ENCODE measurements at regions not wholly inside any gene's neighbourhood (a gene's known extent, or its start where the extent isn't known, plus 50 kb on each side); places are given as distances from the start of the nearest gene placed in this dataset.
A peak's percentile ranks its signal among the peaks of the same experiment; 100 is the strongest.

DNA sequence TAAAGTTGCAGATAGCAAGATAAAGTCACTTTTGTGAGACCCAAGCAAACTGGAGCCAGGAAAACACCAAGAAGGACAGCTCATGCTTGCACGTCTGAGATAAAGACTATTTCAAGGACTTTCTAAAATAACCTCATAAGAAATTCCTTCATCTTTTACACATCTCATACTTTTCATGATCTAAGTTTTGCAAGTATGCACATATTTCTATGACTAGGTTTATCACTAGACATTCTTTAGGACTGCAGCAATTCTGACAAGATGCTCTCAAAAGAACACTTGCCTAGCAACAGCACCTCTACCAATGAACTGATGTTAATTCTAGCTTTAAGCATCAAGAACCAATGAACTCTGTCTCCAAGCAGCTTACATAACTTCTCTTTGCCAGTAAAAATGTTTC lies 457.6 kb downstream of the SEMA3D start:
- Histone ChIP-seq H3K27ac (no peak overlapping the region), H3K4me1 (ENCODE audit: insufficient read depth) (no peaks in the 10 kb centered on the region), H3K9me3 (peaks cover 0 to 4% of the 10 kb centered on the region in 2 donors), H3K36me3 (no peaks in the 10 kb centered on the region), H3K27me3 (no peaks in the 10 kb centered on the region), H3K4me3 (no peak overlapping the region)
- 0 to 8% (median 6%) methylated on average over 1 of the region's 1 CpG for WGBS, 3 donors
- DNase-seq, result no peak
- intact Hi-C loops (cut with DNase I), result no loop called here
- TF ChIP-seq EP300 (IDR thresholded peaks at IDR 0.05), result no peak
- no peak for TF ChIP-seq POLR2A (IDR thresholded peaks at IDR 0.05)
- TF ChIP-seq, protein P1, sequence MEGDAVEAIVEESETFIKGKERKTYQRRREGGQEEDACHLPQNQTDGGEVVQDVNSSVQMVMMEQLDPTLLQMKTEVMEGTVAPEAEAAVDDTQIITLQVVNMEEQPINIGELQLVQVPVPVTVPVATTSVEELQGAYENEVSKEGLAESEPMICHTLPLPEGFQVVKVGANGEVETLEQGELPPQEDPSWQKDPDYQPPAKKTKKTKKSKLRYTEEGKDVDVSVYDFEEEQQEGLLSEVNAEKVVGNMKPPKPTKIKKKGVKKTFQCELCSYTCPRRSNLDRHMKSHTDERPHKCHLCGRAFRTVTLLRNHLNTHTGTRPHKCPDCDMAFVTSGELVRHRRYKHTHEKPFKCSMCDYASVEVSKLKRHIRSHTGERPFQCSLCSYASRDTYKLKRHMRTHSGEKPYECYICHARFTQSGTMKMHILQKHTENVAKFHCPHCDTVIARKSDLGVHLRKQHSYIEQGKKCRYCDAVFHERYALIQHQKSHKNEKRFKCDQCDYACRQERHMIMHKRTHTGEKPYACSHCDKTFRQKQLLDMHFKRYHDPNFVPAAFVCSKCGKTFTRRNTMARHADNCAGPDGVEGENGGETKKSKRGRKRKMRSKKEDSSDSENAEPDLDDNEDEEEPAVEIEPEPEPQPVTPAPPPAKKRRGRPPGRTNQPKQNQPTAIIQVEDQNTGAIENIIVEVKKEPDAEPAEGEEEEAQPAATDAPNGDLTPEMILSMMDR (IDR thresholded peaks at IDR 0.05), result no peak

DNA sequence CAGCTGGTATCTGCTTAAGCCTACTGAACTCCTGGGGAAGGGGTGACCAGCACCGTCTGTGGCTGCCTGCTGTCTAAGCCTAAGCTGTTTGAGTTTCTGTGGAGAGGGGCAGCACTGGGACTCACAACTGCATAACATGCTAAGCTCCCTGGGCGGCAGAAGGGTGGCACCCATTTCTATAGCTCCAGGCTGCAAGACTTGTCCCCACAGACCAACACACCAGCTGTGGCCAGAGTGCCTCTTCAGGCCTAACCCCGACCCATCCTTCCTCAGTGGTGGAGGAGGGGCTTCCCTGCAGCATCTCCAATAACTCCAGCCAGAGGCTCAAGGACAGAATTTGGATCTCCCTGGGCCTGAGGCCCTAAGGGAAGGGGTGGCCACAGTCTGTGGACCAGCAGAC lies 464.1 kb downstream of the SEMA3D start:
- H3K36me3 ChIP-seq, result no peaks in the 10 kb centered on the region
- H3K27me3 ChIP-seq, result no peaks in the 10 kb centered on the region
- intact Hi-C loops (cut with DNase I), result no loop called here
- no peaks in the 10 kb centered on the region for H3K9me3 ChIP-seq
- no peak overlapping the region for H3K4me3 ChIP-seq
- DNase-seq, result peak in 1 of 5 donors; percentile 6
- H3K27ac ChIP-seq, result no peak overlapping the region
- TF ChIP-seq POLR2A (IDR thresholded peaks at IDR 0.05) (no peak), EP300 (IDR thresholded peaks at IDR 0.05) (no peak)
- no peaks in the 10 kb centered on the region for H3K4me1 ChIP-seq (ENCODE audit: insufficient read depth)
- 84 to 94% (median 88%) methylated on average over 3 of the region's 3 CpGs for whole genome bisulfite sequencing, 3 donors

DNA sequence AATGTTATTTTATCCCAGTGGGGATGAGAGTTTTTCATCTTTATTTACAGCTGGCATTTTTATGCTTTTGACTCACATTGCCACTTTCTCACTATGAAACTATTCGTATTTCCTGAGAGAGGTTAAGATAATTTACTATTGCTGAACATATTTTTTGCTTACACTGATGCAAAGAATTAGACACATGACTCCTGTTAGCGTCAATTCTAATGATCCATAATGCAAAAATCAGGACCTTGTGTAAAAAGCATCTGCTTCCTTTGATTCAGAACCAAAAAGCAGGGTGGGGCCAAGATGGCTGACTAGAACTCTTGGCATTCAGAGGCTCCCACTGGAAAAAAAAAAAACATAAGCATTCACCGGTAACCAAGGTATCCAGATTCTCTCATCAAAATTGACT lies 464.8 kb downstream of the SEMA3D start:
- TF ChIP-seq POLR2A (IDR thresholded peaks at IDR 0.05) (no peak), EP300 (IDR thresholded peaks at IDR 0.05) (no peak)
- TF ChIP-seq, protein P1 (IDR thresholded peaks at IDR 0.05), result no peak
- no peak overlapping the region for H3K27ac ChIP-seq
- WGBS, 3 donors, result 65 to 76% (median 69%) methylated on average over 3 of the region's 3 CpGs

DNA sequence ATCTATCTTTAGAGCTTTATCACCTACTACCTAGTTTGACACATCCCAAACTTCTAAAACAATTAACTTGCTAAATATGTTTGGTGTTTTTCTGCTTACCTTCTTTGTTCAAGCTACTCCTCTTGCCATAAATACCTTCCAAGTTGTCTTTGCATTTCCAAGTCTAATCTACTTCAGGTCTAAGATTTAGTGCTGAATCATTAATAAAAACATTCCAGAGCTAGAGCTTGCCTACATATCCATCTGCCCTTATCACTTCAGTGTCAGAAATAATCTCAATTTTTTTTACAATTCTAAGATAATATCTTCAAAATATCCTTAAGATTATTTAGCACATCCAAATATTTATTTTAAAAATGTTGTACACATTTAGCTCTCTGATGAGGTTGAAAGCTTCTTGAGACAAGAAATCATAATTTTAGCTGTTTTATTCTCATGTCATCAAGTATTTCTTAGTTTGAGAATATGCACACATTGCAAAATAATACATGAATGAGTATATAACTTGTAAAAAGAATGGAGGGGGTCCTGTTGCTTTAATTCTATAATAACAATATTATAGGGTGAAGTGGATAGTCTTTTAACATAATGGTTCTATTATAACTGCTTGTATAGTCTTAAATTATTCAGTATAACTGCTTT lies 466.3 kb downstream of the SEMA3D start:
- Histone ChIP-seq H3K27me3 (no peaks in the 10 kb centered on the region), H3K4me3 (no peak overlapping the region), H3K9me3 (no peaks in the 10 kb centered on the region), H3K36me3 (no peaks in the 10 kb centered on the region), H3K4me1 (ENCODE audit: insufficient read depth) (no peaks in the 10 kb centered on the region), H3K27ac (no peak overlapping the region)
- intact Hi-C loops (cut with DNase I), result no loop called here
- TF ChIP-seq EP300 (IDR thresholded peaks at IDR 0.05), result no peak
- no peak for DNase-seq

More for the DNA sequence above, 464.8 kb downstream of the SEMA3D start:
- no peaks in the 10 kb centered on the region for H3K27me3 ChIP-seq
- H3K4me3 ChIP-seq, result no peak overlapping the region
- no peaks in the 10 kb centered on the region for H3K36me3 ChIP-seq
- no peak for DNase-seq
- intact Hi-C loops (cut with DNase I), result no loop called here
- no peaks in the 10 kb centered on the region for H3K4me1 ChIP-seq (ENCODE audit: insufficient read depth)
- H3K9me3 ChIP-seq, result no peaks in the 10 kb centered on the region

DNA sequence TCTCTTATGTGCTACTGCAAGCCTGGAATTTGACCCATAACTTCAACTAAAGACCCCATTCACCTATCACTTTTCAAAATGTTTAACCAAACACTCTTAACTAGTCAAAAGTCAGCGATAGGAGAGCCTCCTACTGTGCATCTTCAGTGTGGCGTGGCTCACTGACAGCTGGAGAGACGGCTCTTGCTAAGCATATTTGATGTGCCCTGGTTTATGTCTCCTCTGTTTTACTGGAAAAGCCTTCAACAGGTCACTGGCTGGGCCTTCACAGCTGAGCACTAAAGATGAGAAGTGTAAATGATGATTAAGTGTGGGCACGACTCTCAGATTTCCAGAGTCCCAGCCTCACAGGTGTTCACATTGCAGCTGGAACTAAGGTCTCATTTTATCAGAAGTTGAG lies 472.1 kb downstream of the SEMA3D start:
- H3K4me1 ChIP-seq (ENCODE audit: insufficient read depth), result no peaks in the 10 kb centered on the region
- intact Hi-C loops (cut with DNase I), result no loop called here
- no peaks in the 10 kb centered on the region for H3K27me3 ChIP-seq
- whole genome bisulfite sequencing, 3 donors, result 52 to 55% (median 53%) methylated on average over 4 of the region's 4 CpGs
- DNase-seq, result no peak
- TF ChIP-seq EP300 (IDR thresholded peaks at IDR 0.05), result no peak
- TF ChIP-seq POLR2A (IDR thresholded peaks at IDR 0.05), result no peak
- TF ChIP-seq, protein P1 (IDR thresholded peaks at IDR 0.05), result no peak
- no peak overlapping the region for H3K27ac ChIP-seq
- no peaks in the 10 kb centered on the region for H3K36me3 ChIP-seq
- H3K9me3 ChIP-seq, result no peaks in the 10 kb centered on the region
- H3K4me3 ChIP-seq, result no peak overlapping the region

All from ovary (tissue), 7 donors.